H1 (cell line): ENCODE measurements at regions not wholly inside any gene's neighbourhood (a gene's known extent, or its start where the extent isn't known, plus 50 kb on each side); places are given as distances from the start of the nearest gene placed in this dataset.

Experiments
- EZH2 ChIP-seq: fragments of 200-600 bp; sonication (generic); IDR thresholded peaks from 2 replicates; pipeline ENCODE4 v1.7.1; 2012; ENCODE audit warnings: low read depth, mild to moderate bottlenecking, moderate library complexity, low read length, inconsistent platforms; ENCODE audit not compliant: severe bottlenecking
- NANOG ChIP-seq: IDR thresholded peaks from 2 replicates; pipeline ENCODE4 v1.6.1; 2011; ENCODE audit warnings: low read length, low read depth, mild to moderate bottlenecking, inconsistent platforms; ENCODE audit not compliant: insufficient read depth, poor library complexity, severe bottlenecking
- POLR2AphosphoS5 ChIP-seq: IDR thresholded peaks from 2 replicates; pipeline ENCODE4 v1.6.1; 2011; ENCODE audit warnings: low read depth, low read length
- SIRT6 ChIP-seq: IDR thresholded peaks from one replicate; pipeline ENCODE4 v1.7.1; 2012; ENCODE audit warnings: low read length, inconsistent platforms
- SIX5 ChIP-seq: IDR thresholded peaks from 2 replicates; pipeline ENCODE4 v1.6.1; 2011; ENCODE audit warnings: mild to moderate bottlenecking, low read depth, low read length

- no peak for TF ChIP-seq EZH2
- no peak for TF ChIP-seq POLR2AphosphoS5
- TF ChIP-seq NANOG, result no peak
- TF ChIP-seq SIX5, result no peak
- TF ChIP-seq SIRT6, result no peak
- TF ChIP-seq, all 59 proteins: peak for 0
These were observed 58.2 kb upstream of the SLC25A13 start (continued) for GRCh38 chr7:96380111-96380512.
